ENCODE measurements at regions not wholly inside any gene's neighbourhood (a gene's known extent, or its start where the extent isn't known, plus 50 kb on each side); places are given as distances from the start of the nearest gene placed in this dataset.
"Not testable (repeated sequence)": the region's sequence is repeated elsewhere in the genome, so short reads cannot be mapped to it uniquely, and the experiment has no call there.

DNA sequence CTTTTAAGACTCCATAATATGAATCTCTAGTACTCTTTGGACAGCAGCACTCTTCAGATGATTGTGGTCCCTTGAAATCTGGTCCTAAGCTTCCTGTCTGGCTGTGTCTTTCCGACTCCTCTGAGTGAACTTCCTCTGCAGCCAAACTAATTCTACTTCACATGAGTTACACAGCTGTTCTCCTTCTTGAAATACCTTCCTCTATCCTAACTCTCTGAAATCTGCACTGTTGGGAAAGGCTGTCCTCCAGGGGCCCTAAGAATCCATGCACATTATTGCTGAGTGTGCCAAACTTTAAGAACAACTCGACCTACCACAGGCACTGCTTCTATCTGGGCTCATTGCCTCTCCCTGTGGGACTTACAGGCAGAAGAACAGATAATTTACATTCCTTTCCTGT, 217.3 kb upstream of the ARHGAP42 start:
- H3K9ac ChIP-seq (ENCODE audit: low read length), result no peak overlapping the region
- no peaks in the 10 kb centered on the region for H3K4me1 ChIP-seq (ENCODE audit: control insufficient read depth, low read depth, low read length)
- no peaks in the 10 kb centered on the region for H3K36me3 ChIP-seq (ENCODE audit: control insufficient read depth, low read depth, low read length)
- no peak overlapping the region for H3K27ac ChIP-seq (ENCODE audit: low read length)
- H3K9me3 ChIP-seq (ENCODE audit: control insufficient read depth, low read depth, low read length), result no peaks in the 10 kb centered on the region
- H3K27me3 ChIP-seq (ENCODE audit: control insufficient read depth, insufficient read depth, low read length), result no peaks in the 10 kb centered on the region
- H3K4me3 ChIP-seq (ENCODE audit: low read length), result no peak overlapping the region

GRCh38 chr11:100472727-100473389, 214.2 kb upstream of the ARHGAP42 start:
- Histone ChIP-seq H3K27me3 (ENCODE audit: control insufficient read depth, insufficient read depth, low read length) (no peaks in the 10 kb centered on the region), H3K27ac (ENCODE audit: low read length) (no peak overlapping the region), H3K9ac (ENCODE audit: low read length) (no peak overlapping the region), H3K9me3 (ENCODE audit: control insufficient read depth, low read depth, low read length) (no peaks in the 10 kb centered on the region), H3K36me3 (ENCODE audit: control insufficient read depth, low read depth, low read length) (no peaks in the 10 kb centered on the region), H3K4me1 (ENCODE audit: control insufficient read depth, low read depth, low read length) (no peaks in the 10 kb centered on the region), H3K4me3 (ENCODE audit: low read length) (no peak overlapping the region)

GRCh38 chr11:100473390-100473740, 213.7 kb upstream of the ARHGAP42 start:
- H3K27ac ChIP-seq (ENCODE audit: low read length), result no peak overlapping the region
- no peaks in the 10 kb centered on the region for H3K36me3 ChIP-seq (ENCODE audit: control insufficient read depth, low read depth, low read length)
- no peak overlapping the region for H3K4me3 ChIP-seq (ENCODE audit: low read length)
- H3K27me3 ChIP-seq (ENCODE audit: control insufficient read depth, insufficient read depth, low read length), result no peaks in the 10 kb centered on the region
- H3K9me3 ChIP-seq (ENCODE audit: control insufficient read depth, low read depth, low read length), result no peaks in the 10 kb centered on the region
- no peak overlapping the region for H3K9ac ChIP-seq (ENCODE audit: low read length)
- no peaks in the 10 kb centered on the region for H3K4me1 ChIP-seq (ENCODE audit: control insufficient read depth, low read depth, low read length)

- no peak overlapping the region for H3K27ac ChIP-seq (ENCODE audit: low read length)
- no peaks in the 10 kb centered on the region for H3K4me1 ChIP-seq (ENCODE audit: control insufficient read depth, low read depth, low read length)
- no peaks in the 10 kb centered on the region for H3K36me3 ChIP-seq (ENCODE audit: control insufficient read depth, low read depth, low read length)
- H3K9ac ChIP-seq (ENCODE audit: low read length), result no peak overlapping the region
- H3K27me3 ChIP-seq (ENCODE audit: control insufficient read depth, insufficient read depth, low read length), result no peaks in the 10 kb centered on the region
- no peak overlapping the region for H3K4me3 ChIP-seq (ENCODE audit: low read length)
- H3K9me3 ChIP-seq (ENCODE audit: control insufficient read depth, low read depth, low read length), result no peaks in the 10 kb centered on the region
Observed at GRCh38 chr11:100484948-100485347, 202.1 kb upstream of the ARHGAP42 start.

GRCh38 chr11:100498780-100499179, 188.3 kb upstream of the ARHGAP42 start:
- Histone ChIP-seq H3K4me3 (ENCODE audit: low read length) (no peak overlapping the region), H3K27ac (ENCODE audit: low read length) (no peak overlapping the region), H3K36me3 (ENCODE audit: control insufficient read depth, low read depth, low read length) (no peaks in the 10 kb centered on the region), H3K27me3 (ENCODE audit: control insufficient read depth, insufficient read depth, low read length) (no peaks in the 10 kb centered on the region), H3K4me1 (ENCODE audit: control insufficient read depth, low read depth, low read length) (no peaks in the 10 kb centered on the region), H3K9me3 (ENCODE audit: control insufficient read depth, low read depth, low read length) (no peaks in the 10 kb centered on the region), H3K9ac (ENCODE audit: low read length) (no peak overlapping the region)

- Histone ChIP-seq H3K4me3 (ENCODE audit: low read length) (no peak overlapping the region), H3K27me3 (ENCODE audit: control insufficient read depth, insufficient read depth, low read length) (no peaks in the 10 kb centered on the region), H3K9ac (ENCODE audit: low read length) (no peak overlapping the region), H3K4me1 (ENCODE audit: control insufficient read depth, low read depth, low read length) (no peaks in the 10 kb centered on the region), H3K36me3 (ENCODE audit: control insufficient read depth, low read depth, low read length) (no peaks in the 10 kb centered on the region), H3K27ac (ENCODE audit: low read length) (no peak overlapping the region), H3K9me3 (ENCODE audit: control insufficient read depth, low read depth, low read length) (peaks cover 3% of the 10 kb centered on the region)
Observed at GRCh38 chr11:100501450-100501849, 185.6 kb upstream of the ARHGAP42 start.

DNA sequence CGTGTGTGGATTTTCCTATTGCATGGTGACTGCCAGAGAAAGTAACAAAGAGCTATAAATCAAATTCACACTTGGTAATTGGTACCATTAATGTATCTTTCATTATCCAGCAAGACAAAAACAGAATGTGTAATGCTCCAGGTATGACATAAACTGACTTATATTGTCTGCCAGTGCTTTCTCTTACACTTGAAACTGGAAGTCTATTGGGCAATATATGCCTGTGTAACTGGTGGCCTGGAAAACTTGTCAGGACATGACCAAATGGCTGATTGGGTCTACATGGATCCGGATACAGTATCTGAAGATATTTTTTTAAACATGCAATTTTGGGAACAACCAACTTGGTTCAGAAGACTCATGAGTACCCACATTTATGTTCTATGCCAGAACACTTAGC, 174.6 kb upstream of the ARHGAP42 start:
- Histone ChIP-seq H3K9me3 (ENCODE audit: control insufficient read depth, low read depth, low read length) (no peaks in the 10 kb centered on the region), H3K27ac (ENCODE audit: low read length) (no peak overlapping the region), H3K9ac (ENCODE audit: low read length) (no peak overlapping the region), H3K27me3 (ENCODE audit: control insufficient read depth, insufficient read depth, low read length) (no peaks in the 10 kb centered on the region), H3K4me3 (ENCODE audit: low read length) (no peak overlapping the region), H3K4me1 (ENCODE audit: control insufficient read depth, low read depth, low read length) (peaks cover 6% of the 10 kb centered on the region), H3K36me3 (ENCODE audit: control insufficient read depth, low read depth, low read length) (no peaks in the 10 kb centered on the region)

- H3K9ac ChIP-seq (ENCODE audit: low read length), result no peak overlapping the region
- H3K27ac ChIP-seq (ENCODE audit: low read length), result no peak overlapping the region
- no peak overlapping the region for H3K4me3 ChIP-seq (ENCODE audit: low read length)
- H3K4me1 ChIP-seq (ENCODE audit: control insufficient read depth, low read depth, low read length), result peaks cover 6% of the 10 kb centered on the region
- no peaks in the 10 kb centered on the region for H3K36me3 ChIP-seq (ENCODE audit: control insufficient read depth, low read depth, low read length)
- H3K9me3 ChIP-seq (ENCODE audit: control insufficient read depth, low read depth, low read length), result no peaks in the 10 kb centered on the region
- H3K27me3 ChIP-seq (ENCODE audit: control insufficient read depth, insufficient read depth, low read length), result no peaks in the 10 kb centered on the region
Observed at GRCh38 chr11:100515087-100515486, 172.0 kb upstream of the ARHGAP42 start.

DNA sequence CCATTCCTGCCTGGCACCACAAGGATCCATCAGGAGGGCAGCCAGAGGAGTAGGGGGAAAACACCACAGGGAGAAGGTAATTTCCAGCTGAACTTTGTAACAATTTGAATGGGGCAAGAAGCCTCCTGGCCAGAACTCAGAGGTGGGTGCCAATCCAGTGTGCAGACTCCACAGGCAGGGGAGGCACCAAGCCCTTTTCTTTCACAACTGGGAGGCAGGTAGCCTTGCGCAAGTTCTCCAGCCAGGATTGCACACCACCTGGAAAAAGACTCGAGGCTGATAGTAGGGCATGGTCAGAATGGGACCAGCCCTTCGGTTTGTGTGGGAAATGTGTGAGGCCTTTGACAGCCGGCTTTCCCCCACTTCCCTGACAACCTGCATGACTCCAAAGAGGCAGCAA, 161.9 kb upstream of the ARHGAP42 start:
- no peaks in the 10 kb centered on the region for H3K4me1 ChIP-seq (ENCODE audit: control insufficient read depth, low read depth, low read length)
- no peak overlapping the region for H3K27ac ChIP-seq (ENCODE audit: low read length)
- no peaks in the 10 kb centered on the region for H3K27me3 ChIP-seq (ENCODE audit: control insufficient read depth, insufficient read depth, low read length)
- H3K4me3 ChIP-seq (ENCODE audit: low read length), result no peak overlapping the region
- H3K36me3 ChIP-seq (ENCODE audit: control insufficient read depth, low read depth, low read length), result no peaks in the 10 kb centered on the region
- no peak overlapping the region for H3K9ac ChIP-seq (ENCODE audit: low read length)
- peaks cover 3% of the 10 kb centered on the region for H3K9me3 ChIP-seq (ENCODE audit: control insufficient read depth, low read depth, low read length)

DNA sequence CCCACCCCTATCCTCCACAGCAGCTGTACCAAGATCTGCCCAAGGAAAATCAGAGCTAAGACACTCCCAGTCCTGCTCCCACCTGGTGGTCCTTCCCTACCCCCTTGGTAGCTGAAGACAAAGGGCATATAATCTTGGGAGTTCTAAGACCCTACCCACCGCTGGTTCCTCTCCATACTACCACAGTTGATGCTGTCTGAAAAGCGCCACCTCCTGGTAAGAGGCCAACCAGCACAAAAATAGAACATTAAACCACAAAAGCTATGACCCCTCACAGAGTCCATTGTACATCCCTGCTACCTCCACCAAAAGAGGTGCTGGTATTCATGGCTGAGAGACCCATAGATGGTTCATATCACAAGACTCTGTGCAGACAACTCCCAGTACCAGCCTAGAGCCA, 161.5 kb upstream of the ARHGAP42 start:
- H3K4me1 ChIP-seq (ENCODE audit: control insufficient read depth, low read depth, low read length), result no peaks in the 10 kb centered on the region
- no peaks in the 10 kb centered on the region for H3K36me3 ChIP-seq (ENCODE audit: control insufficient read depth, low read depth, low read length)

DNA sequence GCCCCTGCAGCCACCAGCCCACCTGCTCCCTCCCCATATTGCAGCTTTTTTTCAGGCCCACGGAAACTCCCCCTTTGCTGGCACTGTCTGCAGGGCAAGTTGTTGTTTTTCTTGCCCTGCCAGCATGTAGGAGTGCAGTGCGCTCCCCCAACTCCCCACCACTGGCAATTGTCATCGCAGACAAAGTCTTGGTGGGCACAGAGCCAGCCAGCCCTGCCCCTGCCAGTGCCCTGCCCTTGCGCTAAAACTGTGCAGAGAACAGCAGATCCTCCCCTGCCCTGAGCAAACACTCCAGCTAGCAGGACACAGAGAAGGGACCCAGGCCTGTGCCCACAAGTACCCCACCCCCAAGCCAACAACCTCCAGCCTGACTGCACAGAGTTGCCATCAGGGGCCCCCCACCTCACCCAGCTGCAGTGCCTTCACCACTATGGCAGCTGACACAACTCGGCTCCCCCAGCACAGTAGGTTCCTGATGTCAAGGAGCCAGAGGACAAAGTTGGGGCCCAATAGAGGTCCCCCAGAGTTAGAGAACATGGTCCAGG, 158.1 kb upstream of the ARHGAP42 start:
- H3K36me3 ChIP-seq (ENCODE audit: control insufficient read depth, low read depth, low read length), result no peaks in the 10 kb centered on the region
- H3K27me3 ChIP-seq (ENCODE audit: control insufficient read depth, insufficient read depth, low read length), result no peaks in the 10 kb centered on the region
- H3K9me3 ChIP-seq (ENCODE audit: control insufficient read depth, low read depth, low read length), result no peaks in the 10 kb centered on the region
- H3K4me3 ChIP-seq (ENCODE audit: low read length), result no peak overlapping the region
- H3K9ac ChIP-seq (ENCODE audit: low read length), result no peak overlapping the region
- no peaks in the 10 kb centered on the region for H3K4me1 ChIP-seq (ENCODE audit: control insufficient read depth, low read depth, low read length)
- no peak overlapping the region for H3K27ac ChIP-seq (ENCODE audit: low read length)

More for the DNA sequence above, 161.5 kb upstream of the ARHGAP42 start:
- no peaks in the 10 kb centered on the region for H3K27me3 ChIP-seq (ENCODE audit: control insufficient read depth, insufficient read depth, low read length)
- no peak overlapping the region for H3K9ac ChIP-seq (ENCODE audit: low read length)
- no peak overlapping the region for H3K4me3 ChIP-seq (ENCODE audit: low read length)
- H3K9me3 ChIP-seq (ENCODE audit: control insufficient read depth, low read depth, low read length), result peaks cover 3% of the 10 kb centered on the region
- H3K27ac ChIP-seq (ENCODE audit: low read length), result no peak overlapping the region

GRCh38 chr11:100531290-100531689, 155.8 kb upstream of the ARHGAP42 start:
- H3K36me3 ChIP-seq (ENCODE audit: control insufficient read depth, low read depth, low read length); H3K4me1 ChIP-seq (ENCODE audit: control insufficient read depth, low read depth, low read length); H3K27me3 ChIP-seq (ENCODE audit: control insufficient read depth, insufficient read depth, low read length); H3K4me3 ChIP-seq (ENCODE audit: low read length); H3K9ac ChIP-seq (ENCODE audit: low read length); H3K27ac ChIP-seq (ENCODE audit: low read length); H3K9me3 ChIP-seq (ENCODE audit: control insufficient read depth, low read depth, low read length): not testable (repeated sequence)
